ENCODE measurements at regions not wholly inside any gene's neighbourhood (a gene's known extent, or its start where the extent isn't known, plus 50 kb on each side); places are given as distances from the start of the nearest gene placed in this dataset.

GRCh38 chr16:86035906-86036305 is 136.9 kb downstream of the IRF8 start:
- TF ChIP-seq, protein P1, sequence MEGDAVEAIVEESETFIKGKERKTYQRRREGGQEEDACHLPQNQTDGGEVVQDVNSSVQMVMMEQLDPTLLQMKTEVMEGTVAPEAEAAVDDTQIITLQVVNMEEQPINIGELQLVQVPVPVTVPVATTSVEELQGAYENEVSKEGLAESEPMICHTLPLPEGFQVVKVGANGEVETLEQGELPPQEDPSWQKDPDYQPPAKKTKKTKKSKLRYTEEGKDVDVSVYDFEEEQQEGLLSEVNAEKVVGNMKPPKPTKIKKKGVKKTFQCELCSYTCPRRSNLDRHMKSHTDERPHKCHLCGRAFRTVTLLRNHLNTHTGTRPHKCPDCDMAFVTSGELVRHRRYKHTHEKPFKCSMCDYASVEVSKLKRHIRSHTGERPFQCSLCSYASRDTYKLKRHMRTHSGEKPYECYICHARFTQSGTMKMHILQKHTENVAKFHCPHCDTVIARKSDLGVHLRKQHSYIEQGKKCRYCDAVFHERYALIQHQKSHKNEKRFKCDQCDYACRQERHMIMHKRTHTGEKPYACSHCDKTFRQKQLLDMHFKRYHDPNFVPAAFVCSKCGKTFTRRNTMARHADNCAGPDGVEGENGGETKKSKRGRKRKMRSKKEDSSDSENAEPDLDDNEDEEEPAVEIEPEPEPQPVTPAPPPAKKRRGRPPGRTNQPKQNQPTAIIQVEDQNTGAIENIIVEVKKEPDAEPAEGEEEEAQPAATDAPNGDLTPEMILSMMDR (IDR thresholded peaks at IDR 0.05) = no peak
- no peak for TF ChIP-seq POLR2AphosphoS5 (IDR thresholded peaks at IDR 0.05; ENCODE audit: low read depth, low read length)
- TF ChIP-seq, protein P2, sequence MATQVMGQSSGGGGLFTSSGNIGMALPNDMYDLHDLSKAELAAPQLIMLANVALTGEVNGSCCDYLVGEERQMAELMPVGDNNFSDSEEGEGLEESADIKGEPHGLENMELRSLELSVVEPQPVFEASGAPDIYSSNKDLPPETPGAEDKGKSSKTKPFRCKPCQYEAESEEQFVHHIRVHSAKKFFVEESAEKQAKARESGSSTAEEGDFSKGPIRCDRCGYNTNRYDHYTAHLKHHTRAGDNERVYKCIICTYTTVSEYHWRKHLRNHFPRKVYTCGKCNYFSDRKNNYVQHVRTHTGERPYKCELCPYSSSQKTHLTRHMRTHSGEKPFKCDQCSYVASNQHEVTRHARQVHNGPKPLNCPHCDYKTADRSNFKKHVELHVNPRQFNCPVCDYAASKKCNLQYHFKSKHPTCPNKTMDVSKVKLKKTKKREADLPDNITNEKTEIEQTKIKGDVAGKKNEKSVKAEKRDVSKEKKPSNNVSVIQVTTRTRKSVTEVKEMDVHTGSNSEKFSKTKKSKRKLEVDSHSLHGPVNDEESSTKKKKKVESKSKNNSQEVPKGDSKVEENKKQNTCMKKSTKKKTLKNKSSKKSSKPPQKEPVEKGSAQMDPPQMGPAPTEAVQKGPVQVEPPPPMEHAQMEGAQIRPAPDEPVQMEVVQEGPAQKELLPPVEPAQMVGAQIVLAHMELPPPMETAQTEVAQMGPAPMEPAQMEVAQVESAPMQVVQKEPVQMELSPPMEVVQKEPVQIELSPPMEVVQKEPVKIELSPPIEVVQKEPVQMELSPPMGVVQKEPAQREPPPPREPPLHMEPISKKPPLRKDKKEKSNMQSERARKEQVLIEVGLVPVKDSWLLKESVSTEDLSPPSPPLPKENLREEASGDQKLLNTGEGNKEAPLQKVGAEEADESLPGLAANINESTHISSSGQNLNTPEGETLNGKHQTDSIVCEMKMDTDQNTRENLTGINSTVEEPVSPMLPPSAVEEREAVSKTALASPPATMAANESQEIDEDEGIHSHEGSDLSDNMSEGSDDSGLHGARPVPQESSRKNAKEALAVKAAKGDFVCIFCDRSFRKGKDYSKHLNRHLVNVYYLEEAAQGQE (IDR thresholded peaks at IDR 0.05; ENCODE audit: insufficient read depth in 1 of 2, low read depth in 2 of 2, low read length in 1 of 2) = no peak

Data from Panc1 (cell line).